SK-MEL-5 (cell line): ENCODE measurements at regions not wholly inside any gene's neighbourhood (a gene's known extent, or its start where the extent isn't known, plus 50 kb on each side); places are given as distances from the start of the nearest gene placed in this dataset.

Source experiments
- DNase-seq: peaks from one replicate; pipeline ENCODE4 v3.0.0-alpha.2; 2016; ENCODE audit warnings: low read depth, low spot score
- in situ Hi-C: cut with HindIII; loops from 2 replicates; pipeline ENCODE4 v1.10.0; 2016; ENCODE audit warnings: low sequenced_read_pairs, high pct_unique_total_duplicates, low pct_unique_long_range_greater_than_20kb

DNA sequence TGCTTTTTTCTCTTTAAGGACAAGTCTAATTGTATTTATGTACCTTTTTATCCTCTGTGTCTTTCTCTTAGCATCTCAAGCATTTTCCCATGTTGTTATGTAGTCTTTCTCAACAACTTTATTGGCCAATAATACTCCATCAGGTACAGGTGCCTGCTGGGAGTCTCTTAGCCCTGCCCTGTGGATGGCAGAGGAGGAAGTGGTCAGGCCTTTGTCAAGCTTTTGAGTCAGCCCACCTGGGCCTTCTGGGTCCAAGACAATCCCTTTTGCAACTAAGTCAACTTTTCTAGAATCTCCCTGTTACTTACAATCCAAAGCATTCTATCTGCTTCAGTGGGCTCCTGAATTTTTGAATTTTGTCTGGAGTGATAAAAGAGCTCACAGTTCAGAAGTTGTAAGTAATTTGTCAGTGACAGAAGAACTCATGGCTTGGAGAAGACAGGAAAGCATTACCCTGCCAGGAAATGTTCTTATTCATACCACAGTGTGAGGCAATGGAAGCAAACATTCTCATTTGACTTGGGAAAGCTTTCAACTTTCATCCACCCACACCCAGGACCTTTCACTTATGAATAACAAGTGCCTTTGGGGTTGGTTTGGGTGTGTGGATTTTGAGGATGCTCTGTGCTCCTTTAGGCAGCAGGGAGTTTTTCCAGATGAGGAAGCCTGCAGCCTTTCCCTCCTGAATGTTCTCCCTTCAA lies 200.0 kb upstream of the S1PR3 start:
- DNase-seq = no peak

DNA sequence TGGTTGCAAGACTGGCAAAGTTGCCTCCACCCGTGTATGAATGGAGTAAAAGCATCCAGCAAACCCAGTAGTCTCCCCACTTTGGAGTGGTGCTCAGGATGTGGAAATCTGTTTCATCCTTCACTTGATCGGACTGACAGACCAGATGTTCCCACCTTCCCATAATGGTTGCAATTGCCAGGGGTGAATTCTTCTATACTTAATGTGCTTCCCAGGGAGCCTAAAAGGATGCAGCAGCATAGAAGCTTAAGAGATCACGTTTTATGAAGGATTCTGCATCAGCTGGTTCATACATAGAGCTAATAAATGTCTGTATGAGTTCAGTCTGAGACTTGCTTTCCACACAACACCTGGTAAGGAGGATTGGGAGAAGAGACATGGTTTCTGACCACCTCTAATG lies 198.8 kb upstream of the S1PR3 start:
- in situ Hi-C loops = no loop called here
- DNase-seq = no peak

More for the DNA sequence above, 200.0 kb upstream of the S1PR3 start:
- in situ Hi-C loops = no loop called here

- no peak for DNase-seq
- in situ Hi-C loops = no loop called here
These were observed 197.2 kb upstream of the S1PR3 start for GRCh38 chr9:88794100-88794499.

DNA sequence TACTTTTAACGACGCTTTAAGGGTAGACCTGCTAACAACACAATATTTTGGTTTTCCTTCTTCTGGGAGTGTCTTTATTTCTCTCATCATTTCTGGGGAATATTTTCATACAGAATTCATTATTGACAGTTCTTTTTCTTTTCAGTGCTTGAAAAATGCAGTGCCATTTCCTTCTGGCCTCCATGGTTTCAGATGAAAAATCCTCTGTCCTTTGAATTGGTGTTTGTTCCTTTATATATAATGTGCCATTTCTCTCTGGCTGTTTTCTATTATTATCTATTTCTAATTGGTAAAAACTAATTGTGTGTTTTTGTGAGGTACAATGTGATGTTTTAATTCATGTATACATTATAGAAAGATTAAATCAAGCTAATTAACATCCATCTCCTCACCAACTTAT lies 194.3 kb upstream of the S1PR3 start:
- in situ Hi-C loops = no loop called here
- DNase-seq = no peak

DNA sequence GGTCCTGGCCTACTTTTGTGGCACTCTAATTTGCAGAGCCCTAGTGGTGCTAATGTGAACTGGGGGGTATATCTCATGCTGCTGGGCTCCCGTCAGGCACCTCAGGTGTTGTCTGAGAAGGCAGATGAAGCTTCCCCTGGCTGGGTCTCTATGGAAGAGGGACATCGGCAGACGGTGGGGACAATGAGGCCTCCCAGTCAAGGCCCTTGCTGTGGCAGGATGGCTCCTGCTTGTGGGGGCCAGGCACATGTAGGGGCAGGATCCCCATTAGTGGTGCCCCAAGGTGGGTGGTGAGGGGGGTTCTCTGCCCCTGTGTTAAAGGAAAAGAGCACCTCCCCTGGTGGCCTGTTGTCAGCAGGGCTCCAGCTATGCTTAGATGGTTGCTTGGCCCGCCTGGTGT lies 192.8 kb upstream of the S1PR3 start:
- in situ Hi-C loops = no loop called here
- no peak for DNase-seq

- no peak for DNase-seq
- in situ Hi-C loops = no loop called here
These were observed 191.5 kb upstream of the S1PR3 start for GRCh38 chr9:88799541-88800328.

DNA sequence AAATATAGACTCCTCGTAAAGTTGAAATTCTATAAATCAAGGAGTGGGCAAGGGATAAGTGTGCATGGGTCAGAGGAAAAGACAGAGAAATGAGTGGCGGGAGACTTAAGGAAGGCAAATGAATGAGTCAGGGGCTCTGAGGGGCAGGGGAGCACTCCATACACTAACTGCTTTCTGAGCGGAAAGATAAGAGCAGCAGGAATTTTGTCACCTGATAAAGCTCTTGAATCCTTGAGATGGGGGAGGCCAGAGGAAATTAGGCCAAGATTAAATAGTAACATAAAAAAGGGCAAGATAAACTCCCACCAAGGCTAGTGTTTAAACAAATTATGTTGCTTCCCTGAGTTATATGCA lies 191.0 kb upstream of the S1PR3 start:
- in situ Hi-C loops = no loop called here
- no peak for DNase-seq

- no peak for DNase-seq
- in situ Hi-C loops = no loop called here
These were observed 190.0 kb upstream of the S1PR3 start for GRCh38 chr9:88801214-88801796.

- DNase-seq = no peak
- in situ Hi-C loops = no loop called here
These were observed 188.7 kb upstream of the S1PR3 start for GRCh38 chr9:88802533-88802932.

DNA sequence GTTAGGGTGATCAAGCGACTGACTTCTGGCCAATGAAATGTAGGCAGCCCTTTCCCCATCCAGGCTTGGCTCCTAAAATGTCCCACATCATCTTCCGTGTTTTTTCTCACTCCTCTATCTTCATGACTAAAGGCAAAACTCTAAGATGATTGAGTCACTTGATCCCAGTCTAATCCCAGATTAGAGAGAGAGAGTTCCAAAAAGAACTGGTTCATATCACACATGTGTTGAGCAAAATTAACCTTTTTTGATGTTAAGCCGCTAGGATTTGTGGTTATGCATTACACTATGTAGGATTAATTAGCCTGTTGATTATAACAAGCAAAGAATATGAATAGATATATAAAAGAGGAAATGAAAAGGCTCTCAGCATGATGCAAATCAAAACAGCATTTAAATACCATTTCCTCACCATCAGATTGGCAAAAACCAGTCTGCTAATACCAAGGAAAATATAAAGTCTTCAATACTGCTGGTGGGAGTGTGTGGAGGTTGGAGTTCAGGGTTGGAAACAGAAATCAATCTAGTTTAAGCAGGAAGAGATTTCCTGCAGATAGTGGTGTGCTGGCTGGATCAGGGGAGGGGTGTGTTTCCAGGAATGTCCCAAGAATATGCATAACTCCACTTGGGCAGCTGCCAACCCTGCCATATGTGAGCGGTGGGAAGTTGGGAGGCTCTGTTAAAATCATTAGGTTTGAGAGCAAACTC lies 187.6 kb upstream of the S1PR3 start:
- in situ Hi-C loops = no loop called here
- DNase-seq = no peak

- no peak for DNase-seq
- in situ Hi-C loops = no loop called here
These were observed 187.0 kb upstream of the S1PR3 start for GRCh38 chr9:88804254-88804596.

- no peak for DNase-seq
- in situ Hi-C loops = no loop called here
These were observed 185.9 kb upstream of the S1PR3 start for GRCh38 chr9:88805217-88805943.

DNA sequence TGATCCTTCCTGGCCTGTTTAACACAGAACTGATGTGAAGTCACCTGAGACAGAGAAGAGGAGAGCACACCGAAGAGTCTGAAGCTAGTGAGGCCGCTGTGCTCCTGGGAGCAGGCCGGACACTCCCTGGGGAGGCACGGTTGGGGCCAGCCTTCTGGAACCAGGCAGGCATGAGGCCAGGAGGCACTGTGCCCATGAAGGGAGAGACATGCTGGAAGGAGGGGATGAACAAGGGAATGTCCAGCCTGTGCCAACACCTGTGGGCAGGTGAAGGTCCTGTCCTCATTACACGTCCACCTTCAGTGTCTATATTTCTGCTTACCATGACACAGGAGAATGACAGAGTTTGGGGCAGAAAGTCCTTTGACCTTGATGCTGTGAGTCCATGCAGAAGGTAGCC lies 183.8 kb upstream of the S1PR3 start:
- no peak for DNase-seq
- in situ Hi-C loops = no loop called here

DNA sequence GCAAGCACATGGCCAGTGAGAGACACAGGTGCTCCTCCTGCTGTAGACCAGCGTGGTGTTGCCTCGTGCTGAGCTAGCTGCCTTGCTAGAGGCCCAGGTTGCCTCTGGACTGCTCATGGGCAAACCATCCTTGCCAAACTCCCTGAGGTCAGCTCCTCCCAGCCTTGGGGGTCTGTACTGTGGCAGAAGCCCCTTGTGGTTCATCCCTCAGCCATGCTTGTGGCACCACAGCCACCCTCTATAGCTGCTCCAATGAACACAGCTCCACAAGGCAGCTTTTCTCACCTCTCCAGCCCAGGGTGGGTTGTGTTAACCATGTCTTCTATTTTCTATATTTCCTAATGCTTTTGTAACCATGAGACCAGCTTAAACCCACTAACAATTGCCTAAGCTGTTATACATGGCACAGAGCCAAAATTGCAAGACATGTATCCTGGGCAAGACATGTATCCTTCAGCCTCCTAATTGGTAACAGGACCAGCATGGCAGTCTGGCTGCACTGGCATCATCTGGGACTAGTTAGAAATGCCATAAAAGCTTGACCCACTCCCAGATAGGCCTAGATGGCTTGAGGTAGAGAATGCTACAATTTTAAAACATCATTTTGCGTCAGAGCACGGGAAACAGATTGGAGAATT lies 183.1 kb upstream of the S1PR3 start:
- no peak for DNase-seq

GRCh38 chr9:88808761-88809354 lies 182.4 kb upstream of the S1PR3 start:
- in situ Hi-C loops = no loop called here
- no peak for DNase-seq

More for the DNA sequence above, 183.1 kb upstream of the S1PR3 start:
- in situ Hi-C loops = no loop called here

DNA sequence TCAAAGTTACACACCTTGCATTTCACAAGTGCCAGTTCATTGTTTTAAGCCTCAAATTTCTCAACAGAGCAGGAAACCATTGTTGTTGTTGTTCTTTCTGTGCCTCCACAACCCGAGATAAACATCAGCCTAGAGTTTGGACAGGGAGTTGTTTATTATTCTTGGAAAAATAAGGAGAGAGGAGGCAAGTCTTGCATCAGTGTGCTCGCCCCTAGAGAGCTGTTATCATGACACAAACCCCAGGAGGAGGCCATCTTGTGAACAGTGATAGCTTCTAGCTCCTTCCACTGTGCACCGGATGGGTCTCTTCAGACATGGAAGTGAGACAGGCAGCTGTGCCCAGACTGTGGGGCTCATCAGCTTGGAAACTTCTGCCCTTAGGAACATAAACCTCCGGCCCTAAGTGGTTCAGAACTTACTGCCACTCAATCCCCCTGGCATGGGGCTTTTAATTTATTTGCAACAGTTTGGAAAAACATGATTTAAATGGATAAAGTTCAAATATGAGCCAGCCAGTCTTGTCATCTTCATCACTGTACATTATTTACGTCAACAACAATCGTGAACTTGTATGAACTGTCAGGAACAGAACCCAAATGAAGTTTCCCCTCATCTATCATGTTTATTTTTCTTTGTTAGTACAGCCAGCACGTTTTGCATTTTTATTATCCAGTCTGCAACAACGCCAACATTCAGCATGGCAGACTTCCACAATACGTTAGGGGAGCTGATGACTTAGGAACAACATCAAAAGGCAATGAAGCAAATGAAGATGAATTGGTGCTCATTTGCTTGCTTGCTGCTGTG lies 181.7 kb upstream of the S1PR3 start:
- in situ Hi-C loops = no loop called here
- no peak for DNase-seq
